ENCODE measurements at regions not wholly inside any gene's neighbourhood (a gene's known extent, or its start where the extent isn't known, plus 50 kb on each side); places are given as distances from the start of the nearest gene placed in this dataset.

DNA sequence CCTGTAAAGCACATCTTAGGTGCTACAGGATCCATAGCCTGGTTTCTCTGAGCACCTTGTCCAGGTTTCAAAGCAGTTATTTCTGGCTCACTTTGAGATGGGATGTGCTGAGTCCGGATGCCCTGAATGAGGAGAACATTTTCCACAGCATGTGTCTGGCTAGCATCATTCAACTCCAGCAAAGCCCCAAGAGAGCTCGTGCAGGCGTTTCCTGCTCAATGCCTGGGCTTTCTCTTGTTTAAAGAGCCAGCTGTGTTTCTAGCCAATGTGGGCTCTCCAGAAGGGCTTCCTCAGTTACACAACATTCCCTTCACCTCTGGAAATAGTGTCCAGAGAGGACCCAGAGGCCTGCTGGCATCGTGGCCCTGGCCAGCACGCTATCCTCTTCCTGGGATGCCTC lies 411.7 kb downstream of the DMAC1 start:
- Histone ChIP-seq H3K36me3 (ENCODE audit: control insufficient read depth, insufficient read depth, low read length) (no peaks in the 10 kb centered on the region), H3K27me3 (ENCODE audit: control insufficient read depth, insufficient read depth, low read length) (no peaks in the 10 kb centered on the region), H3K4me3 (ENCODE audit: low read depth, low read length) (no peak overlapping the region)
- DNase-seq (ENCODE audit: low read depth), result no peak
- TF ChIP-seq CTCF (IDR thresholded peaks at IDR 0.05; ENCODE audit: insufficient read depth, low read length, severe bottlenecking), result no peak
- FAIRE-seq, result no peak

- DNase-seq (ENCODE audit: low read depth), result no peak
- Histone ChIP-seq H3K36me3 (ENCODE audit: control insufficient read depth, insufficient read depth, low read length) (no peaks in the 10 kb centered on the region), H3K4me3 (ENCODE audit: low read depth, low read length) (no peak overlapping the region), H3K27me3 (ENCODE audit: control insufficient read depth, insufficient read depth, low read length) (no peaks in the 10 kb centered on the region)
- no peak for TF ChIP-seq CTCF (IDR thresholded peaks at IDR 0.05; ENCODE audit: insufficient read depth, low read length, severe bottlenecking)
- FAIRE-seq, result no peak
Observed at GRCh38 chr9:7382304-7382703, 417.3 kb downstream of the DMAC1 start.

GRCh38 chr9:7377489-7377888 lies 422.1 kb downstream of the DMAC1 start:
- DNase-seq (ENCODE audit: low read depth) (no peak), FAIRE-seq (no peak)
- TF ChIP-seq CTCF (IDR thresholded peaks at IDR 0.05; ENCODE audit: insufficient read depth, low read length, severe bottlenecking), result no peak
- Histone ChIP-seq H3K4me3 (ENCODE audit: low read depth, low read length) (no peak overlapping the region), H3K27me3 (ENCODE audit: control insufficient read depth, insufficient read depth, low read length) (no peaks in the 10 kb centered on the region), H3K36me3 (ENCODE audit: control insufficient read depth, insufficient read depth, low read length) (no peaks in the 10 kb centered on the region)

- H3K27me3 ChIP-seq (ENCODE audit: control insufficient read depth, insufficient read depth, low read length), result no peaks in the 10 kb centered on the region
- FAIRE-seq, result no peak
- no peaks in the 10 kb centered on the region for H3K36me3 ChIP-seq (ENCODE audit: control insufficient read depth, insufficient read depth, low read length)
- no peak for TF ChIP-seq CTCF (IDR thresholded peaks at IDR 0.05; ENCODE audit: insufficient read depth, low read length, severe bottlenecking)
- no peak for DNase-seq (ENCODE audit: low read depth)
- no peak overlapping the region for H3K4me3 ChIP-seq (ENCODE audit: low read depth, low read length)
Observed at GRCh38 chr9:7376833-7377232, 422.7 kb downstream of the DMAC1 start.

- H3K4me3 ChIP-seq (ENCODE audit: low read depth, low read length), result no peak overlapping the region
- FAIRE-seq (no peak), DNase-seq (ENCODE audit: low read depth) (no peak)
- H3K36me3 ChIP-seq (ENCODE audit: control insufficient read depth, insufficient read depth, low read length), result no peaks in the 10 kb centered on the region
- no peak for TF ChIP-seq CTCF (IDR thresholded peaks at IDR 0.05; ENCODE audit: insufficient read depth, low read length, severe bottlenecking)
- H3K27me3 ChIP-seq (ENCODE audit: control insufficient read depth, insufficient read depth, low read length), result no peaks in the 10 kb centered on the region
Observed at GRCh38 chr9:7376213-7376612, 423.4 kb downstream of the DMAC1 start.

GRCh38 chr9:7375013-7375511 lies 424.5 kb downstream of the DMAC1 start:
- DNase-seq (ENCODE audit: low read depth) (no peak), FAIRE-seq (no peak)
- no peak for TF ChIP-seq CTCF (IDR thresholded peaks at IDR 0.05; ENCODE audit: insufficient read depth, low read length, severe bottlenecking)
- Histone ChIP-seq H3K4me3 (ENCODE audit: low read depth, low read length) (no peak overlapping the region), H3K27me3 (ENCODE audit: control insufficient read depth, insufficient read depth, low read length) (no peaks in the 10 kb centered on the region), H3K36me3 (ENCODE audit: control insufficient read depth, insufficient read depth, low read length) (no peaks in the 10 kb centered on the region)
